HG03159 (cell line): ENCODE measurements at regions not wholly inside any gene's neighbourhood (a gene's known extent, or its start where the extent isn't known, plus 50 kb on each side); places are given as distances from the start of the nearest gene placed in this dataset.
"Not testable (repeated sequence)": the region's sequence is repeated elsewhere in the genome, so short reads cannot be mapped to it uniquely, and the experiment has no call there.

Experiments used
- ATAC-seq: cut with Tn5 transposase; IDR thresholded peaks from one replicate; pipeline ENCODE4 v1.9.1; 2021; ENCODE audit warnings: mild to moderate bottlenecking, moderate library complexity; ENCODE audit not compliant: unreplicated experiment

DNA sequence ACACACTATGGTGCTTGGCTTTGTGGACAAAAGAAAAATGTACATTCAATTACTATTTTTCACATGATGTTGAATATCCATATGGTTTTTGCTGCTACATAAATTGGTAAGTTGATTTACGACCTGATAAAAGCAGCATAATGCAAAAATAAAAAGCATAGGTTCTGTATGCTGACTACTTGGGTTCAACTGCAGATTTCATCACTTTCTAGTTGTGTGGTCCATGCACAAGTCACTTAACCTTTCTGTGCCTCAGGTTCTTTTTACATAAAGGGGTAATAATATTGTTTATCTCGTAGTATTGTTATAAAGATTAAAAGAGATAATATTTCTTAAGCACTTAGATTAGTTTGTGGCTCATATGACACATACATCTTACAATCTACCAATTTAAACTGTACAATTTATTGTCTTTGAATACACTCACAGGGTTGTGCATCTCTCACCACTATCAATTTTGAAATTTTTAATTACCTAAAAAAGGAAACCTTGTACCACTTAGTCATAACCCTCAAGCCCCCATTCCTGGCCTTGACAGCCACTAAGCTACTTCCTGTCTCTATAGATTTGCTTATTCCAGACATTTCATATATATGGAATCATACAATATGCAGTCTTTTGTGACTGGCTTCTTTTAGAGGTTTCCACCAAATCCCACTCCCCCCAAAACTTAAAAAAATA is 1443.9 kb downstream of the SUCLG1 start:
- no peak for ATAC-seq

DNA sequence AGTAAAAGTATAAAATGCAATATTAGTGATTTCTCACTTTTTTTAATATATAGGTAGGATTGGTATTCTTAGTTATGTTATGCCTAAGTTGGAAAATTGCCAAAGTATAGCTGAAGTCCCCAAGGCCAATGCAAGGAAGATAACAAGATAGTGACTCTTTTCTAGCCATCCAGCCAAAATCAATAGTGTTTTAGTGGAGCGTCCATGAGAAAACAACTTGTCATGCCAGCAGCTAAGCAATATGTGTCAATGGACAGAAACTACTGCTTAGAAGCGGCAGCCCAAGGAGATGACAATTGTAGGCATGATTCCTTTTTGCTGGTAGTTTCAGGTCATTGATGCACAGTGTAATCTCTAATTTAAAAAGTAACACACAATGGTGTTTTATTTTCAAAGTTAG is 1444.6 kb downstream of the SUCLG1 start:
- ATAC-seq, result no peak

DNA sequence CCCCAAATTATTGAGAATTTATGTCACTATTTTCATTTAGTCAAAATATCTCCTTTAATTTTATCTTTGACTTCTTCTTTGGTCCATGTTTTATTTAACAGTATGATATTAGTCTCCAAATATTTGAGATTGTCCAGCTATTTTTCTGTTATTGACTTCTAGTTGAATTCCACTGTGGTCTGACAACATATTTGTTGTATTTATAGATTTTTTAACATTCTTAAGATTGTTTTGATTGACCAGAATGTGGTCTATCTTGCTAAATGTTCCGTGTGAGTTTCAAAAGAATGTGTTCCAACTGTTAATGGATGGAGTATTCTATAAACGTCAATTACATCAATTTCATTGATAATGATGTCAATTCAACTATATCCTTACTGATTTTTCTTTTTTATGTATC is 1452.1 kb downstream of the SUCLG1 start:
- no peak for ATAC-seq

DNA sequence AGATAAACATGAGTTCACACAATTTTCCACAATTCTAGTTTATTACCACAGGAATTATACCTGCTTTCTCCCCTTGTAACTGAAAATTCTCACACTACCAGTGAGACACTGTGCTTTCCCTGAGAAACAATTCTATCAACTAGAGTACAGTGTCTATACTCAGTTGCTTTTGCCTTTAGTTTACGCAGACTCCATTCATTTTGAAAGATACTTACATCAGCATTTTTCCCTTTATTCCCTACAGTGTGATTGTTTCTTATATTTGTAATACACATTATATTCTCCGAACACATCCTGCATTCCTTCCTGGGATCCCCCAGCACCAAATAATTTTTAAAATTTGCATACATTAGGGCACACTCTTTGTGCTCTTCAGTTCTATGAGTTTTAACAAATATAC is 1455.5 kb downstream of the SUCLG1 start:
- ATAC-seq, result no peak

DNA sequence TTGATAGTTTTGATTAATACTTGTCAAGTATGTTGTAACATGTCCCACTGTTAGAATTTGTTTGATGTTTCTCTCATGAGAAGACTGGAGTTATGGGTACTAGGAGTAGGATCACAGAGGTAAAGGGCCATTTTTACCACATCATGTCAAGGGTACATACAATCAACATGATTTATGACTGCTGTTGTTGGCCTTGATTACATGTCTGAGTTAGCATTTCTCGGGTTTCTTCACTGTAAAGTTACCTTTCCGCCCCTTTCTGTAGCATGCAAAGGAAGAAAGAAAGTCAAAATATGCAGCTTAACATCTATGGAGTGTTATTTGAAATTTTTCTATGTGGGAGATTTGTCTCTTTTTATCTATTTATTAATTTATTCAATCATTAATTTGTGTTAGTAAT is 1456.4 kb downstream of the SUCLG1 start:
- ATAC-seq, result no peak

DNA sequence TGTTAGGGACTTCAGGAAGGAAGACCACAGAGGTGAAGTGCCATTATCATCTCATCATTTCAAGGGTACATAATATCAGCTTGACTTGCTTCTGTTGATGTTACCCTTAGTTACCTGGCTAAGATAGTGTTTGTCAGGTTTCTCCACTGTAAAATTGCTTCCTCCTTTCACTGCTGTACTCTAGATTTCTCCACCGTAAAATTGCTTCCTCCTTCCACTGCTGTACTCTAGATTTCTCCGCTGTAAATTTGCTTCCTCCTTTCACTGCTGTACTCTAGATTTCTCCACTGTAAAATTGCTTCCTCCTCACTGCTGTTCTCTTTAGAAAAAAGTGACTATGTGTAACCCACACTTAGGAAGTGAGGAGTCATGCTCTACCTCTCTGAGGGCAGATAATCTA is 1460.3 kb downstream of the SUCLG1 start:
- no peak for ATAC-seq

DNA sequence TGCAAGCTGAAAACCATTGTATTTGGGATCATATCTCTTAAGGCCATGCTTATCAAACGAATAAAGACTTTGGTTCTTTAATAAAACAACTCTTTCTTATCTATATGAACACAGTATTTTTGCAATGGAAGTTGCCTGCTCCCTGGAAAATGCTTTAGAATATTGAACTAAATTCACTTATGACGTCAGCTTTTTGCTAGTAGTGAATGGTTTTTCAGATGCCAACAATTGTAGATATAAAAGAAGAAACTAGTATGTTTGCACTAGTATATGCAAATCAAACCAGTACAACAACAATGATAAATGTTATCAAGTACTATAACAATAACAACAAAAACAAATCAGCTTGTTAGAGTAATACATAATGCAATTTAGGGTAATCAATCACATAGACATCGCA is 1462.9 kb downstream of the SUCLG1 start:
- no peak for ATAC-seq

DNA sequence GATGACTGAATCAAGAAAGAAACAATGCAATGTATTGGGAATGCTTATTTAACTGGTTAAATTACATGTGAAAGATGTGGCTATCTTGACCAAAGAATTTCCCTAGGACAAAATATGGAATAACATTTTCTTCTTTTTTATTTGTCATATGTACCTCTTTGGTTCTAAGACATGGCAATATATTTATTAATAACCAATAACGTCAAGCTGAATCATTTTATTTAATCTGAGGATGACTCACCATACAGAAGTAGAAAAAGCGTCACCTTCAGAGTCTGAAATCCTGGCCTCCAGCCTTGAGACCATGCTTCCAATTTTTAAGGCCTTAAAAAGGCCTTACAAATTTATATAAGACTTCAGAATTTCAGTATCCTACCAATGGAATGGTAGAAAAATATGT is 1464.9 kb downstream of the SUCLG1 start:
- no peak for ATAC-seq

DNA sequence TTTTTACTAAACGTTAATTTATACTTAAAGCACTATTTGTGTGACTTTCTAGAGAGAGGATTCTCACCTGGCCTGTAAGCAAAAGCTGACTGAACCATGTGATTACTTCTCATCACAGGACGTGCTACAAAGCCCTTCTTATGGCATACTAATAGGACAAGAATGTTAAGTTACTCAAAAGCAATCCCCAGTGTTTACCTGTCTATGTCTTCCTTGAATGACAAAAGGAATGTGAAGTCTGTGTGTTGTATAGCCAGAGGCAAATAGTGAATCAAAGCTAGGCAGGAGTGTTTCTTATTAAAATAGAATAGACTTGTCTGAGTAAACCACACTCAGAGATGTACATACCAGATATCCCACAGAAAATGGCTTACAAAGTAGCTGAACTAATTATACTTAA is 1465.5 kb downstream of the SUCLG1 start:
- no peak for ATAC-seq

DNA sequence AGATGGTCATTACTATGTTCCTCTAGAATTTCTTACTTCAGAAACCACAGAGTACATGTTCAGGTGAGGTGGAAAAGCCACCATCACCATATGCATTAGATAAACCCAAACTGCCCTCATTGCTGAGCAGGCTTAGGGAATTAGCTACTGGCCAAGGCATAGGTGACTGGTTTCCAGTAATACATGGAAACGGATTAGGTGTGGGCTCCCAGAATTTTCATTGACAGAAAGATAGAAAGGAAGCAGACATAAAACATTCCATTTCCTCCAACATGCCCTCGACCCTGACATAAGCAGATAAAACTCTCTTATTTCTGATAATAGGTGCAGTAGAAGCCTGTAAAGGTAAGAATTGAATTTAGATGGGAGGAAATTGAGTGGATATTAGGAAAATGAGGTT is 1466.1 kb downstream of the SUCLG1 start:
- no peak for ATAC-seq

DNA sequence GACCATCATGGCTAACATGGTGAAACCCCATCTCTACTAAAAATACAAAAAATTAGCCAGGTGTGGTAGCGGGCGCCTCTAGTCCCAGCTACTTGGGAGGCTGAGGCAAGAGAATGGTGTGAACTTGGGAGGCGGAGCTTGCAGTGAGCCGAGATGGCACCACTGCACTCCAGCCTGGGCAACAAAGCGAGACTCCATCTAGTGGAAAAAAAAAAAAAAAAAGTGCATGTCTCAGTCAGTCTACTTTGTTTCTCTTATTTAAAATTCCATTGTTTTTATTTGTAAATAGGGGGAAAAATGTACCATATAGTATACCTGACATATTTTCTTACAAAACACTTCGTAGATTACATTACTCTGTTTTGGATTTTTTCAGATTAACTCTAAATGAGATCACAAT is 1471.4 kb downstream of the SUCLG1 start:
- not testable (repeated sequence) for ATAC-seq

DNA sequence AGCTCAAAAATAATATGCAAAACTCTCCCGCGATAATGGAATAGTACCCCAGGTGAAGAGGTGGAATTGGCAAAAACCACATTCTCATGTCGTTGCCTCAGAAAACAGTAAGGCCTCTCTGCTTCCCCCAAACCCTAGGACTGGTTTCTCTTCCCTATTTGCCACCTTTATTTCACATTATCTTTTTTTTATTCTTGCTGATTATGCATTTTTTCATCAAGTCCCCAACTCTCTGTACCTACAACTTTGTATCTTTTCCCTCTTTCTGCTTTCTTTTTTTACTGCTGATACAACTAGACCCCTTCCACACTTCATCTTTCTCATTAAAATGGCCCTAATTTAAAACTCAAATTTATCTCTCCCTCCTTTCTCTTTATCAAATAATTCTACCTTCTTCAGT is 1472.2 kb downstream of the SUCLG1 start:
- ATAC-seq, result no peak

DNA sequence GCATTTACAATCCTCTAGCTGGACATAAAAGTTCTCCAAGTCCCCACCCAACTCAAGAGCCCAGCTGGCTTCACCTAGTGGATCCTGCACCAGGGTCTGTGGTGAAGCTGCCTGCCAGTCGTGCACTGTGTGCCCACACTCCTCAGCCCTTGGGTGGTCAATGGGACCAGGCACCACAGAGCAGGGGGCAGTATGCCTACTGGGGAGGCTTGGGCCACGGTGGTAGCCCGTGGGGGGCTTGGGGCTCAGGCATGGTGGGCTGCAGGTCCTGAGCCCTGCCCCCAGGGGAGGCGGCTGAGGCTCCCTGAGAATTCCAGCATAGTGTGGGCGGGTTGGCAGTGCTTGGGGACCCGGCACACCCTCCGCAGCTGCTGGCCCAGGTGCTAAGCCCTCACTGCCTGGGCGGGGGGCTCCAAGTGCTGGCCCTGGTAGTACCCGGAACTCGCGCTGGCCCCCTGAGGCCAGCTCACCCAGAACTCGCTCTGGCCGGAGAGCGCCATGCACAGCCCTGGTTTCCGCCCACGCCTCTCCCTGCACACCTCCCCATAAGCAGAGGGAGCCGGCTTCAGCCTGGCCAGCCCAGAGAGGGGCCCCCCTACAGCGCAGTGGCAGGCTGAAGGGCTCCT is 1473.4 kb downstream of the SUCLG1 start:
- no peak for ATAC-seq

DNA sequence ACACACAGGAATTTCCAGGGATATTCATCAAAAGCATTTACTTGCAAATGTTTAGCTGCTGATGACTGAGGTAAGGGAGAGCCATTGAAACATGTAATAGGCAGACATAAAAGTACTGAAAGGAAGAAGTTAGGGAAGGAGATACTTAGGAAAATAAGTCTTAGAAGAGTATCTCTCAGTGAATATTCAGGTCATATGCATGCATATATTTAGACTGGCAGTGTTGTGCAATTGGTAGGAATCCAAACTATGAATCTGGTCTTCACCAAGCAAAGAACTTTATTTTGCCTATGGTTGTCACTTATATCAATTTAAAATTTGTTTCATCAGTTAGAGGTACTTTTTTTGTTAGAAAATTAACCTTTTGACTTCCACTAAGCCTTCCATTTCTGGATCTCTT is 1490.7 kb downstream of the SUCLG1 start:
- ATAC-seq, result no peak

DNA sequence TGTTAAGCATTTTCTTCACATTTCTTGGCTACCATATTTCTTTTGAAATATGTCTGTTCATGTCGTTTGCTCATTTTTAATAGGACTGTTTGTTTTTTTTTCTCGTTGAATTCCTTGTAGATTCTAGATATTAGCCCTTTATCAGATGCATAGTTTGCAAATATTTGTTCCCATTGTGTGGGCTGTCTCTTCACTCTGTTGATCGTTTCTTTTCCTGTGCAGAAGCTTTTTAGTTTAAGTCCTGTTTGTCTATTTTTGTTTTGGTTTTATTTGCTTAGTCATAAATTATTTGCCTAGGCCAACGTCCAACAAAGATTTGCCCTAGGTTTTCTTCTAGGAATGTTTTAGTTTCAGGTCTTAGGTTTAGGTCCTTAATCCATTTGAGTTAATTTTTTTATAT is 1494.7 kb downstream of the SUCLG1 start:
- ATAC-seq, result no peak

DNA sequence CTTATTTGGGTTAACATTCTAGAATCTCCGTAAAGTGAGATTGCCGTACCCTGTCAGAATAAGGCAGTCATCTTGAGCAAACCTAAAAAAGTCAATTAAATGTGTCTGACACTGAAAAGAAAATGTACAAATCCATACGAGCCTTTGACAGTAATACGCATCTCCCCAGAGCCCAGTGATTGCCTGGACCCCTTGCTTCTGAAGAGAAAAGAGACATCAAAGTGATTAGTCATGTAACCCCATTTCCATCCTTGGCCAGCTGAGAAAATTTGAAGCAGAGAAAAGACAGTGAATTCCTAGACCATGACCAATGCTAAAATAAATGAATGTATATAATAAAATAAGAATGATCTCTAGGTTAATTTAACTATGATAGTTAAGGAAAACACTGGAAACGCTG is 1499.4 kb downstream of the SUCLG1 start:
- ATAC-seq, result no peak

DNA sequence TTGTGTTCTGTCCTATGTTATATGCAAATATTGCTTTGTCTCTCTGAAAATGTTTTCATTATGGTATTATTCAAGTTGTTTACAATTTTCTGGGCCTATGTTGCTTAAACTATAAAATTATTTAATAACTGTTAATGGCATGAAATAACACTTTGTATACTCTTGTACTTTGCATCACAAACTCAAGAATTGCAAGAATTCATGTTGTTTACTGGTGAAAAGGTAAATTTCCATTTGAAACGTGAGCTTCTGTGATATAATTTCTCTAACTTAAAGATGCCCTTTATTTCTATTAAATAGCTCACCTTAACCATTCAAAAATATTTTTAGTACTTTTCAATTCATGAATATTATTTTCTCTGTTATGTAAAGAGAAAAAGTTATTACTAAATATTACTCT is 1504.2 kb downstream of the SUCLG1 start:
- ATAC-seq, result no peak

DNA sequence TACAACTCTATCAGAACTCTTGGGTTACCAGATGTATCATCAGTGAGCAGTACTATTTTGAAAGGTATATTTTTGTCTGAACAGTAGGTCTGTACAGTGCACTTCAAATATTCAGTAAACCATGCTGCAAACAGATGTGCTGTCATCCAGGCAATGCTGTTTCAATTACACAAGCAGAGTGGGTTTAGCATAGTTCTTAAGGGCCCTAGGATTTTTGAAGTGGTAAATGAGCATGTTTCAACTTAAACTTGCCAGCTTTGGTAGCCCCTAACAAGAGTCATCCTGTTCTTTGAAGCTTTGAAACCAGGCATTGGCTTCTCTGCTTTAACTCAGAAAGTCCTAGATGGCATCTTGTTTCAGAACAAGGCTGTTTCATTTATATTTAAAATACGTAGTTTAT is 1519.9 kb downstream of the SUCLG1 start:
- no peak for ATAC-seq

DNA sequence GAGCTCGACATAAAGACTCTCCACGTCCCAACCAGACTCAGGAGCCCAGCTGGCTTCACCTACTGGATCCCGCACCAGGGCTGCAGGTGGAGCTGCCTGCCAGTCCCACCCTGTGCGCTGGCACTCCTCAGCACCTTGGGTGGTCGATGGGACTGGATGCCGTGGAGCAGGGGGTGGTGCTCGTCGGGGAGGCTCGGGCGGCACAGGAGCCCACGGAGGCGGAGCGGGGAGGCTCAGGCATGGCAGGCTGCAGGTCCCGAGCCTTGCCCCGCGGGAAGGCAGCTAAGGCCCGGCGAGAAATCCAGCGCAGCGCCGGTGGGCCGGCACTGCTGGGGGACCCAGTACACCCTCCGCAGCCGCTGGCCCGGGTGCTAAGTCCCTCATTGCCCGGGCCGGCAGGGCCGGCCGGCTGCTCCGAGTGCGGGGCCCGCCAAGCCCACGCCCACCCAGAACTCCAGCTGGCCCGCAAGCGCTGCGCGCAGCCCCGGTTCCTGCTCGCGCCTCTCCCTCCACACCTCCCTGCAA is 1520.7 kb downstream of the SUCLG1 start:
- ATAC-seq, result not testable (repeated sequence)

DNA sequence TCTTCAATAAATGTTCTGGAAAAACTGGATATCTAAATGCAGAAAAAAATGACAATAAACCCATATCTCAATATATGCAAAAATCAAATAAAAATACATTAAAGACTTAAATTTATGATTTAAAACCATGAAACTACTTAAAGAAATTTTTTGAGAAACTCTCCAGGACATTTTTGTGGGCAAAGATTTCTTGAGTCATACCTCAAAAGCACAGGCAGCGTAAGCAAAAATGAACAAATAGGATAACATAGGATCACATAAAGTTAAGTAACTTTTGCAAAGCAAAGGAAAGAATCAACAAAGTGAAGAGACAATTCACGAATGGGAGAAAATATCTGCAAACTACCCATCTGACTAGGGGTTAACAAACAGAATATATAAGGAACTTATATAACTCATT is 1545.5 kb downstream of the SUCLG1 start:
- ATAC-seq, result no peak

DNA sequence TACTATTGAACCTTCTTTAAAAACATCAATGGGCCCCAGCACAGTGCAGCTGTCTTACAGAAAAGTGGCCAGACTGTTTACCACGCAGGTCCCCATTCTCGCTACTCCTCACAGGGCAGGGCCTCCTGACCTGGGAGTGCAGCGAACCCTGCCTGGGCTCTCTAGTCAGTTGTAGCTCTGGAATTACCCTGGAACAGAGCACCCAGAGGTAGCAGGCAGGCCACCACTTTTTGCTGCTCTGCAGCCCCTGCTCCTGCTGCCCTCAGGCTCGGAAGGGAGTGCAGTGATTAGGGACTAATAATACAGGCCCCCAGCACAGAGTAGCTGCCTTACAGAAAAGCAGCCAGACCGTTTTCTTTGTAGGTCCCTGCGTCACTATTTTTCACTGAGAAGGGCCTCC is 1563.0 kb downstream of the SUCLG1 start:
- no peak for ATAC-seq

DNA sequence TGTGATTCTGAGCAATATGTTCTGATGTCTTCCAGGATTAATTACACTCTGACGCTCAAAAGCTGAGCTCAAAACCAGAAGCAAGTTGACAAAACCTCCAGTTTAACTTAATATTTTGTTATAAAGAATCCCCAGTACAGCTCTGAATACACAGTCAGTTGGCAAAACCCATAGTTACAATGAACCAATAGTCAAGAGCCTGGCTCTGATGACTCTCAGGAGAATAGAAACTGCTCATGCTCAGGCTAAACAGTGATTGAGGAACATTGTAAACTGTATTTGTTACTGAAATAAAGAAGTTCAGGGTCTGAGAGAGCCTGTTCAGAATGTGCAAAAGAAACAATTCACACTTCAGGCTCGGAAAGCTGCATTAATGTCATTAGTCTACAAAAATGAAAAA is 1565.9 kb downstream of the SUCLG1 start:
- ATAC-seq, result no peak

DNA sequence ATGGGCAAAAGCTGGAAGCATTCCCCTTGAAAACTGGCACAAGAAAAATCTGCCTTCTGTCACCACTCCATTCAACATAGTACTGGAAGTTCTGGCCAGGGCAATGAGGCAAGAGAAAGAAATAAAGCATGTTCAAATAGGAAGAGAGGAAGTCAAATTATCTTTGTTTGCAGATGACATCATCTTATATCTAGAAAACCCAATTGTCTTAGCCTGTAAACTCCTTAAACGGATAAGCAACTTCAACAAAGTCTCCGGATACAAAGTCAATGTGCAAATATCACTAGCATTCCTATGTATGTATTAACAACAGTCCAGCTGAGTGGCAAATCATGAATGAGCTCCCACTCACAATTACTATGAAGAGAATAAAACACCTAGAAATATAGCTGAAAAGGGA is 1579.3 kb downstream of the SUCLG1 start:
- ATAC-seq, result no peak
